ENCODE measurements at regions not wholly inside any gene's neighbourhood (a gene's known extent, or its start where the extent isn't known, plus 50 kb on each side); places are given as distances from the start of the nearest gene placed in this dataset.

GRCh38 chr13:38618881-38619280, 68.0 kb upstream of the FREM2 start:
- DNase-seq, result no peak

GRCh38 chr13:38620876-38621275, 66.0 kb upstream of the FREM2 start:
- no peak for DNase-seq

GRCh38 chr13:38624822-38625221, 62.1 kb upstream of the FREM2 start:
- no peak for DNase-seq

GRCh38 chr13:38628554-38628953, 58.3 kb upstream of the FREM2 start:
- no peak for DNase-seq

GRCh38 chr13:38630780-38631179, 56.1 kb upstream of the FREM2 start:
- DNase-seq, result no peak

- DNase-seq, result no peak
Observed at GRCh38 chr13:38635030-38635429, 51.8 kb upstream of the FREM2 start.

- no peak for DNase-seq
Observed at GRCh38 chr13:38636073-38636472, 50.8 kb upstream of the FREM2 start.

GRCh38 chr13:38636761-38637160, 50.1 kb upstream of the FREM2 start:
- no peak for DNase-seq
